H7 (cell line): ENCODE measurements at regions not wholly inside any gene's neighbourhood (a gene's known extent, or its start where the extent isn't known, plus 50 kb on each side); places are given as distances from the start of the nearest gene placed in this dataset.
"Not testable (repeated sequence)": the region's sequence is repeated elsewhere in the genome, so short reads cannot be mapped to it uniquely, and the experiment has no call there.

Experiments used
- DNase-seq: peaks from one replicate; pipeline ENCODE4 v3.0.0; 2012
- H3K27me3 ChIP-seq: 2 replicates; pipeline ENCODE4 v1.6.0; 2011; ENCODE audit warnings: mild to moderate bottlenecking, low read length; ENCODE audit not compliant: control insufficient read depth, insufficient read depth
- H3K36me3 ChIP-seq: replicated peaks from 2 replicates; pipeline ENCODE4 v1.5.1; 2011; ENCODE audit warnings: low read length; ENCODE audit not compliant: control insufficient read depth, insufficient read depth
- H3K4me3 ChIP-seq: 2 replicates; pipeline ENCODE4 v1.5.1; 2011; ENCODE audit warnings: low read depth, mild to moderate bottlenecking, control low read depth, low read length, moderate library complexity; ENCODE audit not compliant: insufficient read depth

DNA sequence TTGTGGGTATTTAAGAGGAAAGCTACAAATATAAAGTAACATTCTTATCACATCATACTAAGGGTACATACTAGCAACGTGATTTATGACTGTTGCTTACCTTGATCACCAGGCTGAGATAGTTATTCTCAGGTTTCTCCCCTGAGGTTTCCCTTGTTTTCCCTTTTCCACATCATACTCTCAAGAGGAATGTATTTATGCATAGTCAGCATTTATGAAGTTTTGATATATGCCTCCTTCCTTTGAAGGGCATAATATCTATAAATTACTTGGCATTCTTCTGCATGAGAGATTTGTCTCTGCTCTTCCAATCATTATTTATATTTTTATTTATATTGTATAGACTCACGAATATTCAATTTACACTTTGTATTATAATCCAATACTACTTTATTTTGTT lies 726.7 kb upstream of the ADGRB3 start:
- H3K4me3 ChIP-seq = no peak overlapping the region
- no peaks in the 10 kb centered on the region for H3K36me3 ChIP-seq
- DNase-seq = no peak

DNA sequence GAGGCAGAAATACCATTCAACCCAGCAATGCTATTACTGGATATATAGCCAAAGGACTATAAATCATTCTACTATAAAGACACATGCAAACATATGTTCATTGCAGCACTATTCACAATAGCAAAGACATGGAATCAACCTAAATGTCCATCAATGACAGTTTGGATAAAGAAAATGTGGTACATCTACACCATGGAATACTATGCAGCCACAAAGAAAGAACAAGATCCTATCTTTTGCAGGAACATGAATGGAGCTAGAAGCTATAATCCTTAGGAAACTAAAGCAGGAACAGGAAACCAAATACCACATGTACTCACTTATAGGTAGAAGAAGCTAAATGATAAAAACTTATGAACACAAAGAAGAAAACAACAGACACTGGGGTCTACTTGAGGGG lies 730.3 kb upstream of the ADGRB3 start:
- H3K27me3 ChIP-seq, DNase-seq, H3K36me3 ChIP-seq, H3K4me3 ChIP-seq: not testable (repeated sequence)

More for the DNA sequence above, 726.7 kb upstream of the ADGRB3 start:
- H3K27me3 ChIP-seq = no peaks in the 10 kb centered on the region

DNA sequence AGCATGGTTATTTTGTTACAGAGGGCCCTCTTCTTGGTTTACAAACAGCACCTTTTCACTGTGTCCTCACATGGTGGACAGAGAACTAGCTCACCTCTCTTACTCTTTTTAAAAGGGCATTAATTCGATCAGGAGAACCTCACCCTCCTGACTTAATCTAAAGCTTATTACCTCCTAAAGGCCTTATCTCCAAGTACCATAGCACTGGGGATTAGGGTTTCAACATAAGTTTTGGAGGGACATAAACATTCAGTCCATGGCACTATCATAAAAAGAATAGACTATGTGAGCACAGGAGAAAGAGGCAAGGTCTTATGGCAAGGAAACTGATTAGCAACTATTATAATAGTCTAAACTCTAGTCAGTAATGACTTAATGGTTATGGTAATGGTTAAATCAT lies 736.2 kb upstream of the ADGRB3 start:
- no peaks in the 10 kb centered on the region for H3K36me3 ChIP-seq
- DNase-seq = no peak
- H3K4me3 ChIP-seq = no peak overlapping the region
- H3K27me3 ChIP-seq = no peaks in the 10 kb centered on the region

DNA sequence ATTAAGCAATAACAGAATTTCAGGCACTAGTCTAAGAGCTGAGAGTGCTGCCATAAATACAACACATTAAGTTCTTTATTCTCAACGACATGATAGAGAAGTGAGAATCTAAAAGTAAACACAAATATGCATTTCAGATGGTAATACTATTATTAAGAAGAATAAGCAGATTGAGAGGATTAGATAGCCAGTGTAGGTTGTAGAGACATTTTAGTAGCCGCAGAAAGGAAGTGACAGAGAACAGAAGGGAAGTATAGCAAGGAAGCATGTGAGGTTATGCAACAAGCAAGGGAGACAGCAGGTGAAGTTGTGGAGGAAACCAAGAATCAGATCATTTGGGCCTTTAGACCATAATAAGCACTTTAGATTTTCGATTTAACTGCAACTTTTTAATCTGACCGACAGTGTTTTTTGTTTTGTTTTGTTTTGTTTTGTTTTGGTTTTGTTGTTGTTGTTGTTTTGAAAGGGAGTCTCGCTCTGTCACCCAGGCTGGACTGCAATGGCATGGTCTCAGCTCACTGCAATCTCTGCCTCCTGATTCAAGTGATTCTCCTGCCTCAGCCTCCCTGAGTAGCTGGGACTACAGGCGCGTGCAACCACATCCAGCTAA lies 737.0 kb upstream of the ADGRB3 start:
- H3K4me3 ChIP-seq = no peak overlapping the region
- H3K36me3 ChIP-seq = no peaks in the 10 kb centered on the region
- no peaks in the 10 kb centered on the region for H3K27me3 ChIP-seq
- no peak for DNase-seq

DNA sequence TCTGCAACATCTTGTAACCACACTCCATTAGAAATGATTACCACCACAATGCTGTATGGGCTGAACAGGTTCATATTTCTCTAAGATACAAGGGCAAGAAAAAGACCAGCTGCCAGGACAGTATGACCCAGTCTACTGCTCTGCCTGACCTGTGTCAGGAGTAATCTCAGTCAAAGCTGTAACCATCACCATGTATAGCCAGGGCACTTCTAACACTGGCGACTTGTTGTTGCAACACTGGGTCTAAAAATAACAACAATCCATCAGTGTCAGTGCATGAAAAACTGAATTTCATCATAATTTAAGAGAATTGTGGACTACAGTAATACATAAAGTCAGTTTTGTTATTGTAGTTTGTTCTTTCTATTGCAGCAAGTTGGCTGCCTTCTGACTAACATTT lies 738.6 kb upstream of the ADGRB3 start:
- no peaks in the 10 kb centered on the region for H3K27me3 ChIP-seq
- no peaks in the 10 kb centered on the region for H3K36me3 ChIP-seq
- no peak for DNase-seq
- H3K4me3 ChIP-seq = no peak overlapping the region

DNA sequence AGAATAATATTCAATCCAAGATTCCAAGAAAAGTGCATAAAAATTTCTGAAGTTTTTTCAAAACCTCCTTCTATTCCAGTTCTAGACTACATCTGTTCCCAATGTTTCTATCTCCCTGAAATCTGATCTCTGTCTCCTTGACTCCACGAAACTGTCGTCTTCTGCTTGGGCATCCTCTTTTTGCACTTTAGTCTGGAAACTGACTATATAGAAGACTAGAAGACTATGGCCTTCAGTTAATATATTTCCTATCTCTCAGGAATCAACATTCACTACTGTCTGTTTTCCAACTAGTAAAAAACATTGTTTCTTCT lies 745.4 kb upstream of the ADGRB3 start:
- Histone ChIP-seq H3K27me3 (no peaks in the 10 kb centered on the region), H3K36me3 (no peaks in the 10 kb centered on the region), H3K4me3 (no peak overlapping the region)
- DNase-seq = no peak

DNA sequence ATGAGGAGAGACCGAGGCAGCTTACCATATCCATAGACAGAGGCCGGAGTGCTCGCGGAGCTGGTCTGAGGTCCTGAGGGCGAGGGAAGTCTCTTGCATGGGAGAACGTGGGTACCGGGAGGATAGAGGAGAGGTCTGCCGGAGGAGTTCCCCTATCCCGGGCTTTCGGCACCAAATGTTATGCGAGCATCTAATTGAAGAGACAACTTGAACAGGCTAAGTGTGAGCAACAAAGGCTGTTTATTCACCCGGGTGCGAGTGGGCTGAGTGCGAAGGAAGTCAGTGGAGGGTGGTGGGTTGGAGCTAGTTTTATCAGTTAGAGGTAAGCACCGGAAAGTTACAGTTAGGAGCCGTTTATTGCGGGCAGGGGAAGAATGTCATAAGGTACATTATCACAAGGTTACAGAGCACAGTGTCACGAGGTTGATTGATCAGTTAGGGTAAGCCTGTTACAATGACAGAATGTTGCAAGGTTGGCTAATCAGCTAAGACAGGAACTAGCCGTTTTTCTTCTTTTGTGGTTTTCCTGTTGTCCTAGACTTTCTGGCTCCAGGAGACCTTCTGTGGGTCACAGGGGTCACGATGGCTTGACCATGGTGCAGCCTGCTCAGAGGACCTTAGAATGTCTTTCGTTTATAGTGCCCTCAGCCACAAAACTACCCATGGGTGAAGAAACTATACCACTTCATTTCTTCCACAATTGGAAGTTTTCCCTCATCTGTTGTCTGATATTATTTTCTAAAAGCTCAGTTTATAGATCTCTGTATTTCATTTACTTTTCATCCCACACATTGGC lies 746.0 kb upstream of the ADGRB3 start:
- no peak for DNase-seq

DNA sequence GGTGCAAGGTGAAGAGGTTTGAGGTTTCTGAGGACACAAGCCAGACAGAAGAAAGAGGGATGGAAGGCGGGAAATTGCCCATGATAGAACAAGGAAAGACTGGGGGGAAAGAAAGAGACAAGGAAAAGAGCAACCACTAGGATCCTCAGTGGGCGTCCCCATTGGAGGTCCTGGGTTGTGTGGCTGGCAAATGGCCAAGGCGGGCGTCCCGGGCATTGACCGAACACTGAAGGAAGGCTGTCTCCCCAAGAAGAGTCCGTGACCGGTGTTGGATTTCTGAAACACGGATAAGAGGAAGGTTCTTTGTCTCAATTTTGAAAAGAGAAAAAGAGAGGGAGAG lies 746.6 kb upstream of the ADGRB3 start:
- Histone ChIP-seq H3K4me3 (no peak overlapping the region), H3K36me3 (no peaks in the 10 kb centered on the region), H3K27me3 (no peaks in the 10 kb centered on the region)
- no peak for DNase-seq

More for the DNA sequence above, 746.0 kb upstream of the ADGRB3 start:
- Histone ChIP-seq H3K4me3 (no peak overlapping the region), H3K27me3 (no peaks in the 10 kb centered on the region), H3K36me3 (no peaks in the 10 kb centered on the region)

DNA sequence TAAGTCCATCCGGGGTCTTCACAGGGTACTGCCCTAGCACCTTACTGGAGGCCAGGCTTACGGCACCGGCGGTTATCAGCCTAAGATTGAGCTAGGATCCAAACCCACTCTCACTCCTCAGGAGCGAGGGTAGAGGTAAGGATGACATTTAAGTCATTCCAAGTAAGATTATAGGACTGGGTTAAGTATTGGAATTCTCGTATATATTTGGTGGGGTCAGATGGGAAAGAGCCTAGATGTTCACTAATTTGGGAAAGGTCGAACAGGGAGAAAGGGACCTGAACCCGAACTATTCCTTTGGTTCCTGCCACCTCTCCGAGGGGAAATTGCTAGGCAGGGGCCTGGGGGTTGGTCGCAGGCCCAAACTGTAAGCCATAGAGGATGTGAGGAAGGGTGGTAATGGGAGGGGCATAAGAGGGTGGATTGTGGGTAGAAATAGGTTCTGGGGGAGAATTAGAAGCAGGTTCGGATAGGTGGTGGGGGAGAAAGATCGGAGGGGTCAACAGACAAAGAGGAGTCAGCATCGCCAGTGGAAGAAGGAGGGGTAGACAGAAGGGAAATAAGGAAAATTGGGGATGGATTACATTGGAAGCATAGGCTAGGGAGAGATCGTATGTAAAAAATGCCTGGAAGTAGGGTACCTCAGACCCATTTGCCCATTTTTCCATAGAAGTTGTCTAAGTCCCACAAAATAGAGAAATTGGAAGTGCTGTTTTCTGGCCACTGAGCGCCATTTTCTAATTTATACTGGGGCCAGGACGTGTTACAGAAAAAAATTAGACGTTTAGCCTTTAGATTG lies 747.1 kb upstream of the ADGRB3 start:
- DNase-seq = no peak
- no peaks in the 10 kb centered on the region for H3K27me3 ChIP-seq
- no peak overlapping the region for H3K4me3 ChIP-seq
- H3K36me3 ChIP-seq = no peaks in the 10 kb centered on the region

DNA sequence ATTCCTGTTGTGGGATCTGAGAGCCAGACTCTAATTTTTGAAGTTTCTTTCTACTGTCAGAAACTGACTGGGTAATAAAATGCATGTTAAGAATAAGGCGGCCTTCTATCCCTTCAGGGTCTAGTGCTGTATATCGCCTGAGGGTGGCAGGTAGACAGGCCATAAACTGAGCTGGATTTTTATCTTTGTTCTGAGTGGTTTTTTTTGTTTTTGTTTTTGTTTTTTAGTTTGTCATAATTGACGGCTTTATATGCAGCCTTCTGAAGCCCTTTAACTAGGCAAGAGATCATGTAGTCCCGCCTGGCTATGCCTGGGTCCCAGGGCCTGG lies 747.7 kb upstream of the ADGRB3 start:
- H3K4me3 ChIP-seq = no peak overlapping the region
- H3K27me3 ChIP-seq = no peaks in the 10 kb centered on the region
- H3K36me3 ChIP-seq = no peaks in the 10 kb centered on the region
- no peak for DNase-seq

DNA sequence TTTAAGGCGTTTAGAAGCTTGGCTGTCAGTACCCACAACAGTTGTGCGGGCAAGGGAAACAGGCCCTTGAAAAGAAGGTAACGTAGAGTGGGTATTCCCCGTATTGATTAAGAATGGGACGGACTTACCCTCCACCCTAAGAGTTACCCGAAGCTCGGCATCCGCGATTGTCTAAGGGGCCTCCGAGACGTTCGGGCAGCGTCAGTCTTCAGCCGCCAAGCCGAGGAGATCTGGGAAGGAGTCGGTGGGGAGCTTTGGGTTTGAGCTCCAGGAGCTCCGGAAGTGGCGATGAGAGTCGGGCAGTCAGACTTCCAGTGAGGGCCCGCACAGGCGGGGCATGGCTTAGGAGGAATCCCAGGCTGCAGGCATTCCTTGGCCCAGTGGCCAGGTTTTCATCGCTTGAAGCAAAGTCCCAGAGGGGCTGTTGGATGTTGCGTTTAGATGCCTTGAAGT lies 748.2 kb upstream of the ADGRB3 start:
- no peaks in the 10 kb centered on the region for H3K36me3 ChIP-seq
- H3K27me3 ChIP-seq = no peaks in the 10 kb centered on the region
- H3K4me3 ChIP-seq = no peak overlapping the region
- DNase-seq = no peak

DNA sequence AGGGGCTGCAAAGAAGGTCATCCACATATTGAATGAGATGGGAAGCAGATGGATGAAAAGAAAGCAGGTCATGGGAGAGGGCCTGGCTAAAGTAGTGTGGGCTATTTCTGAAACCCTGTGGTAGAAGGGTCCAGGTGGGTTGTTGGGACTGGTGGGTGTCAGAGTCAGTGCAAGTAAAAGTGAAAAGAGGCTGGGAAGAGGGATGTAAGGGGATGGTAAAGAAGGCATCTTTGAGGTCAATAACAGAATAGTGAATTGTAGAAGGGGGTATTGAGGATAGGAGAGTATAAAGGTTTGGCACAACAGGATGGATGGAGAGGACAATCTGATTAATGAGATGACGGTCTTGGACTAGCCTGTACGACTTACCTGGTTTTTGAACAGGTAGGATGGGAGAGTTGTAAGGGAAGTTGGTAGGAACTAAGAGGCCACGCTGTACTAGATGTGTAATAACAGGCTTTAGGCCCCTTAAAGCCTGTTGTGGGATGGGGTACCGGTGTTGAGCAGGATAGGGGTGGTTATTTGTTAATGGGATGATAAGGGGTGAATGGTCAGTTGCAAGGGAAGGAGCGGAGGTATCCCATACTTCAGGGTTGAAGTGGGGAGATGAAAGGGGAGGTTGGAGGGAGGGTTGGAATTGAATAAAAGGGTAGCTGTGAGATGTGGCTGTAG lies 748.9 kb upstream of the ADGRB3 start:
- DNase-seq = no peak
- no peak overlapping the region for H3K4me3 ChIP-seq
- no peaks in the 10 kb centered on the region for H3K27me3 ChIP-seq
- no peaks in the 10 kb centered on the region for H3K36me3 ChIP-seq

DNA sequence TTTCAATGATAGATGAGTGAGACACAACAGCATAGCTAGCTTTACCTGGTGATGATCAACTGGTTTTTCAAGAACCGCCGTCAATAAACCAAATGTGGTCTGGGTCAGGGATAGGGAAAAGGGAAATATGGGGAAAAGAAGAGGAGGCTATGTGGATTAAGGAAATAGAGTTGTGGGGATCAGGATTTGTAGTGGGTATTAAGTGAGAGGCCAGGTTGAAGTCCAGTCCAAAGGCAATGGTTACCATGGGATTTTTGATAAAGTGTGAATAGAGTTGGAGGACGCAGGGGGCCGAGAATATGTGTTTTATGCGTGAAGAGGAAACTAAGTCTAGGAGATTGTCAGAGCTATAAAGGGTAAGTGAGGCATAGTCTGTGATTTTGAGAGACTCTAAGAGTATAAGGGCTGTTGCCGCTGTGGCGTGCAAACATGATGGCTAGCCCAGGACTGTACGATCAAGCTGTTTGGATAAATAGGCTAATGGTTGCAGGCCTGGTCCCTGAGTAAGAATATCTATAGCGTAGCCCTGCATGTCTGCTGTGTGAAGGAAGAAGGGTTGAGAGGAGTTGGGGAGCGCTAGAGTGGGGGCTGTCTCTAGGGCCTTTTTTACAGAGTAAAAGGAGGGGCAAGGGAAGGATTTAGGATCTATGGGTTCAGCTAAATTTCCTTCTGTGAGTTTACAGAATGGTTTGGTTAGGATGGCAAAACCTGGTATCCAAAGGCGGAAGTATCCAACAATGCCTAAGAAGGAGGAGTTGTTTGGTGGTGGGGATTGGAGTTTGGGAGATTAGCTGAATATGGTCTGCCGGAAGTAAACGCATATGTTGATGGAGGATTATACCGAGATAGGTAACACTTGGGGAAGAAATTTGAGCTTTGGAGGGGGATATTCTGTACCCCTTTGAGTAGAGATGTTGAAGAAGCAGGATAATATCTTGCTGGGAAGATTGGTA lies 749.7 kb upstream of the ADGRB3 start:
- DNase-seq = no peak
- Histone ChIP-seq H3K36me3 (no peaks in the 10 kb centered on the region), H3K4me3 (no peak overlapping the region), H3K27me3 (no peaks in the 10 kb centered on the region)

DNA sequence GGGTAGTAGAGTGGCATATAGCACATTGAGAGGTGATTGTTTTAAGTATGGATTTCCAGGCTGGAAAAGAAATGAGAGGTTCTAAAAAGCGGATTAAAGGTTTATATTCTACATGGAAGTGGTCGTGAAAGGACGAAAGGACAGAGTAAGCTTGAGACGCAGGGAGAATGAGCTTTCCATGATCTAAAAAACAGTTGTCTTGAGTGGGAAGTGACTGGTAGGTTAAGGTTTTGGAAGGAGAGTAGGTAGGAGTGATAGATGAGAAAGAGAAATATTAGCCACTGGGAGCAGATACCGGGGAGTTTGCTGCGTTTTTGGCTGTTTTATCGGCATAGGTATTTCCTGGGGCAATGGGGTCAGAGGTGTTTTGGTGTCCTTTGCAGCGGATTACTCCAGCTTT lies 750.6 kb upstream of the ADGRB3 start:
- no peak for DNase-seq
- Histone ChIP-seq H3K36me3 (no peaks in the 10 kb centered on the region), H3K4me3 (no peak overlapping the region), H3K27me3 (no peaks in the 10 kb centered on the region)
